ENCODE measurements at regions not wholly inside any gene's neighbourhood (a gene's known extent, or its start where the extent isn't known, plus 50 kb on each side); places are given as distances from the start of the nearest gene placed in this dataset.

GRCh38 chr13:60312851-60313505 is 84.0 kb upstream of the TDRD3 start:
- POLR2A ChIA-PET (ENCODE audit: partially characterized antibody): no interaction called here
- H4K8ac ChIP-seq (ENCODE audit: extremely low read depth, insufficient read depth, low read length): no peak overlapping the region
- FAIRE-seq (no peak), DNase-seq (ENCODE audit: low read depth in 1 of 2, low spot score in 2 of 2) (no peak)
- H2BK12ac ChIP-seq (ENCODE audit: low read depth, low read length): no peak overlapping the region
- H2BK15ac ChIP-seq (ENCODE audit: low read length): no peak overlapping the region
- H3K4me2 ChIP-seq (ENCODE audit: insufficient read depth in 1 of 2, low read depth in 2 of 2, low read length in 2 of 2): no peak overlapping the region
- CTCF ChIA-PET (ENCODE audit: partially characterized antibody): interaction anchor here (0.8 to 2.8 kb wide), 3 partner anchors 14 to 22 kb away, joined by 3 to 7 read pairs (median 6); no protein-coding TSS in a partner anchor
- no peaks in the 10 kb centered on the region for H3K23me2 ChIP-seq (ENCODE audit: low read depth, low read length)
- H2BK20ac ChIP-seq (ENCODE audit: low read length): no peak overlapping the region
- TF ChIP-seq SIN3A (conservative IDR thresholded peaks at IDR 0.05 in 1 of 2, IDR thresholded peaks at IDR 0.05 in 1 of 2; ENCODE audit: low read depth in 1 of 2, low read length in 2 of 2) (no peak), ATF3 (IDR thresholded peaks at IDR 0.05; ENCODE audit: insufficient read depth, low read depth, low read length) (no peak), HDAC6 (IDR thresholded peaks at IDR 0.05; ENCODE audit: low read depth, low read length) (no peak), RNF2 (IDR thresholded peaks at IDR 0.05; ENCODE audit: borderline replicate concordance, low read depth, low read length, missing control alignments, poor library complexity, severe bottlenecking) (no peak)
- no peaks in the 10 kb centered on the region for H3K79me2 ChIP-seq (ENCODE audit: control insufficient read depth in 1 of 2, insufficient read depth in 2 of 2, low read length in 2 of 2)
- no peak overlapping the region for H4K91ac ChIP-seq (replicated peaks; ENCODE audit: insufficient read length, low read length)
- H3K4me1 ChIP-seq (replicated peaks in 1 of 4; ENCODE audit: control insufficient read depth in 3 of 4, insufficient read depth in 4 of 4, low read length in 3 of 4): 0 out of 7 replicates have a peak, but pooled peaks cover 0 to 2% (median 0%) of the 10 kb centered on the region in 4 experiments
- H3K4me3 ChIP-seq (ENCODE audit: extremely low read depth in 1 of 4, insufficient read depth in 2 of 4, low read depth in 3 of 4, low read length in 4 of 4): no peak overlapping the region
- no peaks in the 10 kb centered on the region for H3K27me3 ChIP-seq (replicated peaks in 1 of 4; ENCODE audit: control insufficient read depth in 3 of 4, extremely low read depth in 1 of 4, insufficient read depth in 3 of 4, low read length in 3 of 4)
- no peaks in the 10 kb centered on the region for H3K9me3 ChIP-seq (ENCODE audit: insufficient read depth in 2 of 2, low read depth in 1 of 2, low read length in 1 of 2)
- no peak overlapping the region for H4K5ac ChIP-seq (ENCODE audit: insufficient read length, low read depth, low read length)
- no peak overlapping the region for H3K9ac ChIP-seq (replicated peaks in 1 of 4; ENCODE audit: extremely low read depth in 1 of 4, low read depth in 3 of 4, low read length in 3 of 4)
- H4K20me1 ChIP-seq (replicated peaks in 1 of 2; ENCODE audit: control insufficient read depth in 1 of 2, insufficient read depth in 2 of 2, low read length in 2 of 2): no peaks in the 10 kb centered on the region
- no peak overlapping the region for H2BK5ac ChIP-seq (ENCODE audit: low read depth, low read length)
- H2AFZ ChIP-seq (ENCODE audit: low read length): no peak overlapping the region
- no peaks in the 10 kb centered on the region for H3K79me1 ChIP-seq (ENCODE audit: low read depth, low read length)
- H2BK120ac ChIP-seq (replicated peaks; ENCODE audit: low read depth, low read length): no peak overlapping the region
- H3K14ac ChIP-seq (ENCODE audit: insufficient read length): no peak overlapping the region
- H3K27ac ChIP-seq (ENCODE audit: low read depth, low read length): no peak overlapping the region
- no peak overlapping the region for H3K23ac ChIP-seq (ENCODE audit: insufficient read length)
- H3K36me3 ChIP-seq (ENCODE audit: control insufficient read depth in 2 of 4, insufficient read depth in 4 of 4, low read length in 3 of 4): no peaks in the 10 kb centered on the region
- H3K18ac ChIP-seq (ENCODE audit: extremely low read depth, low read length): no peak overlapping the region
- no peak overlapping the region for H3K56ac ChIP-seq (replicated peaks; ENCODE audit: insufficient read length, low read depth, low read length)
- H3K4ac ChIP-seq (replicated peaks; ENCODE audit: insufficient read length, low read depth, low read length): no peak overlapping the region
- H2AK5ac ChIP-seq (ENCODE audit: low read depth, low read length): no peak overlapping the region
- 86% methylated on average over 5 of the region's 5 CpGs; no CpG with 5 or more reads in 1 of the 2 experiments for WGBS, 2 experiments (ENCODE audit: extremely low coverage in 1 of 2, insufficient coverage in 1 of 2, insufficient read length in 1 of 2, insufficient replicate concordance in 2 of 2, low coverage in 1 of 2, low lambda C conversion rate in 2 of 2, missing lambda C conversion rate in 1 of 2)
